ENCODE measurements at regions not wholly inside any gene's neighbourhood (a gene's known extent, or its start where the extent isn't known, plus 50 kb on each side); places are given as distances from the start of the nearest gene placed in this dataset.

DNA sequence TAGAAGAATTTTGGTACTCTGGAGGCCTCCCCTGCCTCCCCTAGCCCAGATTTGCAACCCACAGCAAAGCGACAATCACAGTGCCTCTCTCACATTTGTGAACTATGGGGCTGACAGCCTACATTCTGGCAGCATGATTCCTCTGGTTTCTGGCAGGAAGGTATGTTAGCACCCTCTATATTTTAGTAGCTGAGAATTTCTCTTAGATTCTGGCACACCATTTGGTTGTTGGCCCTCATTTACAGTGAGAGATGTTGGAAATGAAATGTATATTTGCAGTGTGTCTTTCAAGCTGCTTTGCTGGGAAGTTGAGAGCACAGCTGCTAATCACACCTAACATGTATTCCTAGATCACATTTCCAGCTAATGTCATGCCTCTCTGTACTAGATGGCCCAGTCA lies 735.0 kb downstream of the FGF9 start:
- H3K9me2 ChIP-seq, result no peaks in the 10 kb centered on the region
- H3K4me1 ChIP-seq (ENCODE audit: control insufficient read depth in 1 of 2, insufficient read depth in 2 of 2, low read depth in 1 of 2, low read length in 1 of 2), result no peaks in the 10 kb centered on the region
- no peak overlapping the region for H3K4me2 ChIP-seq
- no peaks in the 10 kb centered on the region for H3K36me3 ChIP-seq (replicated peaks in 1 of 2; ENCODE audit: control insufficient read depth in 1 of 2, insufficient read depth in 2 of 2, low read length in 1 of 2)
- TF ChIP-seq CHD2 (IDR thresholded peaks at IDR 0.05; ENCODE audit: low read length, partially characterized antibody) (no peak), JUND (IDR thresholded peaks at IDR 0.05) (no peak), RAD21 (IDR thresholded peaks at IDR 0.05; ENCODE audit: low read length) (no peak), REST (IDR thresholded peaks at IDR 0.05; ENCODE audit: low read depth, low read length) (no peak), GATA2 (CRISPR knock-in tag; IDR thresholded peaks at IDR 0.05) (no peak), MEF2A (IDR thresholded peaks at IDR 0.05; ENCODE audit: borderline replicate concordance, low read depth) (no peak), NRF1 (IDR thresholded peaks at IDR 0.05; ENCODE audit: low read depth, low read length) (no peak), SMC3 (IDR thresholded peaks at IDR 0.05; ENCODE audit: low read depth, low read length) (no peak), ZBTB33 (IDR thresholded peaks at IDR 0.05; ENCODE audit: borderline replicate concordance, low read depth) (no peak), YY1 (IDR thresholded peaks at IDR 0.05; ENCODE audit: low read depth) (no peak), TEAD4 (IDR thresholded peaks at IDR 0.05; ENCODE audit: borderline replicate concordance, insufficient read depth) (no peak), TCF12 (IDR thresholded peaks at IDR 0.05) (no peak), ELF1 (IDR thresholded peaks at IDR 0.05) (no peak), SIN3A (IDR thresholded peaks at IDR 0.05; ENCODE audit: borderline replicate concordance, low read depth, low read length) (no peak)
- TF ChIP-seq, protein P1, sequence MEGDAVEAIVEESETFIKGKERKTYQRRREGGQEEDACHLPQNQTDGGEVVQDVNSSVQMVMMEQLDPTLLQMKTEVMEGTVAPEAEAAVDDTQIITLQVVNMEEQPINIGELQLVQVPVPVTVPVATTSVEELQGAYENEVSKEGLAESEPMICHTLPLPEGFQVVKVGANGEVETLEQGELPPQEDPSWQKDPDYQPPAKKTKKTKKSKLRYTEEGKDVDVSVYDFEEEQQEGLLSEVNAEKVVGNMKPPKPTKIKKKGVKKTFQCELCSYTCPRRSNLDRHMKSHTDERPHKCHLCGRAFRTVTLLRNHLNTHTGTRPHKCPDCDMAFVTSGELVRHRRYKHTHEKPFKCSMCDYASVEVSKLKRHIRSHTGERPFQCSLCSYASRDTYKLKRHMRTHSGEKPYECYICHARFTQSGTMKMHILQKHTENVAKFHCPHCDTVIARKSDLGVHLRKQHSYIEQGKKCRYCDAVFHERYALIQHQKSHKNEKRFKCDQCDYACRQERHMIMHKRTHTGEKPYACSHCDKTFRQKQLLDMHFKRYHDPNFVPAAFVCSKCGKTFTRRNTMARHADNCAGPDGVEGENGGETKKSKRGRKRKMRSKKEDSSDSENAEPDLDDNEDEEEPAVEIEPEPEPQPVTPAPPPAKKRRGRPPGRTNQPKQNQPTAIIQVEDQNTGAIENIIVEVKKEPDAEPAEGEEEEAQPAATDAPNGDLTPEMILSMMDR (IDR thresholded peaks at IDR 0.05), result no peak
- TF ChIP-seq, protein P2, sequence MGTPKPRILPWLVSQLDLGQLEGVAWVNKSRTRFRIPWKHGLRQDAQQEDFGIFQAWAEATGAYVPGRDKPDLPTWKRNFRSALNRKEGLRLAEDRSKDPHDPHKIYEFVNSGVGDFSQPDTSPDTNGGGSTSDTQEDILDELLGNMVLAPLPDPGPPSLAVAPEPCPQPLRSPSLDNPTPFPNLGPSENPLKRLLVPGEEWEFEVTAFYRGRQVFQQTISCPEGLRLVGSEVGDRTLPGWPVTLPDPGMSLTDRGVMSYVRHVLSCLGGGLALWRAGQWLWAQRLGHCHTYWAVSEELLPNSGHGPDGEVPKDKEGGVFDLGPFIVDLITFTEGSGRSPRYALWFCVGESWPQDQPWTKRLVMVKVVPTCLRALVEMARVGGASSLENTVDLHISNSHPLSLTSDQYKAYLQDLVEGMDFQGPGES (IDR thresholded peaks at IDR 0.05; ENCODE audit: low read depth, low read length), result no peak
- TF ChIP-seq, protein P3, sequence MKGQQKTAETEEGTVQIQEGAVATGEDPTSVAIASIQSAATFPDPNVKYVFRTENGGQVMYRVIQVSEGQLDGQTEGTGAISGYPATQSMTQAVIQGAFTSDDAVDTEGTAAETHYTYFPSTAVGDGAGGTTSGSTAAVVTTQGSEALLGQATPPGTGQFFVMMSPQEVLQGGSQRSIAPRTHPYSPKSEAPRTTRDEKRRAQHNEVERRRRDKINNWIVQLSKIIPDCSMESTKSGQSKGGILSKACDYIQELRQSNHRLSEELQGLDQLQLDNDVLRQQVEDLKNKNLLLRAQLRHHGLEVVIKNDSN (IDR thresholded peaks at IDR 0.05; ENCODE audit: borderline replicate concordance, low read depth), result no peak
- no peaks in the 10 kb centered on the region; the same call in 1 of the 2 replicates for H3K9me3 ChIP-seq
- ChIA-PET POLR2A (no interaction called here), CTCF (no interaction called here)
- H3F3A ChIP-seq (replicated peaks; ENCODE audit: insufficient read depth), result no peaks in the 10 kb centered on the region
- no peaks in the 10 kb centered on the region for H3K79me2 ChIP-seq (ENCODE audit: insufficient read depth)
- no peaks in the 10 kb centered on the region for H4K20me1 ChIP-seq (ENCODE audit: insufficient read depth)
- no peak overlapping the region for H3K9ac ChIP-seq
- 33% methylated on average over 1 of the region's 1 CpG for WGBS (ENCODE audit: low lambda C conversion rate)
- H2AFZ ChIP-seq (ENCODE audit: low read depth), result no peak overlapping the region
- H3K4me3 ChIP-seq (ENCODE audit: low read depth in 2 of 2, low read length in 1 of 2), result no peak overlapping the region
- no peak for DNase-seq
- H3K27me3 ChIP-seq (ENCODE audit: insufficient read depth), result no peaks in the 10 kb centered on the region
- H3K27ac ChIP-seq (ENCODE audit: low read depth in 2 of 2, low read length in 1 of 2), result no peak overlapping the region

Data from SK-N-SH (cell line).